K562 (cell line): ENCODE measurements at regions not wholly inside any gene's neighbourhood (a gene's known extent, or its start where the extent isn't known, plus 50 kb on each side); places are given as distances from the start of the nearest gene placed in this dataset.

ENCODE experiments used
- ATAC-seq: fragments of 200-7000 bp; cut with Tn5 transposase; 3 replicates; pipeline ENCODE4 v1.9.1; 2020; ENCODE audit warnings: moderate library complexity
- BruUV-seq: library from RNA; stranded (reverse); fragments of 400-500 nt; replicated peaks from 2 replicates; lab custom pipeline; 2021; lab: Mats Ljungman, UMichigan
- CTCF ChIA-PET: fragments of 300-600 bp; formaldehyde crosslinking; extraction: SDS; loops from one replicate; lab custom pipeline; 2021; ENCODE audit warnings: low intra/inter-chr PET ratio; lab: Yijun Ruan, JAX
- POLR2A ChIA-PET: fragments of 300-600, 350-650 bp; sonication (Branson Sonifier 250); formaldehyde crosslinking; extraction: SDS; loops from one replicate; lab custom pipeline; 2021; ENCODE audit warnings: antibody characterized with exemption, inconsistent platforms; lab: Yijun Ruan, JAX
- DNase-seq, 4 experiments: peaks; one replicate each; pipeline versions ENCODE4 v3.0.0 to v3.0.0-alpha.2; 2011 to 2018; ENCODE audit warnings: low spot score in 3 of 4, mixed read lengths in 3 of 4; ENCODE audit errors: extremely low read depth in 1 of 4
- FAIRE-seq: peaks from 2 replicates; lab custom pipeline; 2011; peaks lifted over from hg19 to GRCh38; lab: Jason Lieb, UNC
- H2AFZ ChIP-seq: 2 replicates; pipeline ENCODE4 v1.6.0; 2011; ENCODE audit warnings: low read depth, low read length, control low read depth, inconsistent platforms
- H3K27ac ChIP-seq: fragments of 200-600 bp; 3 replicates; pipeline ENCODE4 v1.8.0; 2011; ENCODE audit warnings: low read depth, mild to moderate bottlenecking, control low read depth, inconsistent platforms, low read length, moderate library complexity, mixed read lengths; ENCODE audit errors: extremely low read depth
- H3K27me3 ChIP-seq, 2 experiments: fragments of 300-600 bp in 1 of 2; 2 replicates in 1 of 2; 3 replicates in 1 of 2; pipeline versions ENCODE4 v1.6.0 to v1.8.0; 2011; ENCODE audit warnings: inconsistent platforms in 2 of 2, low read length in 2 of 2, mild to moderate bottlenecking in 1 of 2, mixed read lengths in 1 of 2, moderate library complexity in 1 of 2; ENCODE audit not compliant: control insufficient read depth in 2 of 2, insufficient read depth in 2 of 2
- H3K36me3 ChIP-seq: fragments of 300-600 bp; 3 replicates; pipeline ENCODE4 v1.8.0; 2011; ENCODE audit warnings: mild to moderate bottlenecking, low read length, inconsistent platforms; ENCODE audit not compliant: control insufficient read depth, insufficient read depth
- H3K4me1 ChIP-seq, 2 experiments: fragments of 200-600 bp in 1 of 2; replicated peaks in 1 of 2; 2 replicates in 1 of 2; 3 replicates in 1 of 2; pipeline versions ENCODE4 v1.5.1 to v1.8.0; 2011; ENCODE audit warnings: inconsistent platforms in 2 of 2, low read length in 2 of 2, mild to moderate bottlenecking in 1 of 2, mixed read lengths in 1 of 2, moderate library complexity in 1 of 2; ENCODE audit not compliant: control insufficient read depth in 2 of 2, insufficient read depth in 2 of 2
- H3K4me2 ChIP-seq: 2 replicates; pipeline ENCODE4 v1.6.1; 2011; ENCODE audit warnings: low read length, control low read depth, inconsistent platforms, mixed read lengths; ENCODE audit not compliant: insufficient read depth
- H3K4me3 ChIP-seq: fragments of 200-600 bp; sonication (generic), shearing (Covaris generic); 2 replicates; pipeline ENCODE4 v1.5.1; 2016; ENCODE audit warnings: control low read depth, inconsistent platforms
- H3K79me2 ChIP-seq: fragments of 200-600 bp; 3 replicates; pipeline ENCODE4 v1.8.0; 2011; ENCODE audit warnings: low read length, inconsistent platforms; ENCODE audit not compliant: control insufficient read depth, insufficient read depth
- H3K9ac ChIP-seq, 2 experiments: 2 replicates each; pipeline versions ENCODE4 v1.6.0 to v1.6.1; 2011; ENCODE audit warnings: low read depth in 2 of 2, low read length in 2 of 2, control low read depth in 1 of 2, inconsistent platforms in 1 of 2, mild to moderate bottlenecking in 1 of 2, mixed read lengths in 1 of 2; ENCODE audit not compliant: insufficient read depth in 1 of 2
- H3K9me1 ChIP-seq: one replicate; pipeline ENCODE4 v1.6.0; 2011; ENCODE audit warnings: inconsistent platforms, mild to moderate bottlenecking, low read length, moderate library complexity; ENCODE audit not compliant: control insufficient read depth, insufficient read depth
- H3K9me3 ChIP-seq: replicated peaks from 2 replicates; pipeline ENCODE4 v1.5.1; 2011; ENCODE audit warnings: low read depth, low read length, inconsistent platforms; ENCODE audit not compliant: control insufficient read depth, insufficient read depth
- H4K20me1 ChIP-seq: replicated peaks from 2 replicates; pipeline ENCODE4 v1.6.1; 2011; ENCODE audit warnings: low read length, inconsistent platforms, mixed read lengths; ENCODE audit not compliant: control insufficient read depth, insufficient read depth
- FOXK1 ChIP-seq: sonication (generic); formaldehyde crosslinking; IDR thresholded peaks from 2 replicates; pipeline ENCODE4 v1.8.0; 2022; ENCODE audit warnings: missing genetic modification reagents, mild to moderate bottlenecking, borderline replicate concordance
- MXI1 ChIP-seq: IDR thresholded peaks from 2 replicates; pipeline ENCODE4 v1.6.1; 2011; ENCODE audit warnings: low read depth, mild to moderate bottlenecking, improper control_type of control experiment, low read length
- MYBL2 ChIP-seq, 2 experiments: fragments of 450-650 bp in 1 of 2; sonication (generic) in 1 of 2; formaldehyde crosslinking in 1 of 2; IDR thresholded peaks; 2 replicates each; pipeline versions ENCODE4 v1.6.1 to v1.8.1; 2017 to 2022; ENCODE audit warnings: borderline replicate concordance in 1 of 2, inconsistent platforms in 1 of 2, low read depth in 1 of 2, mild to moderate bottlenecking in 1 of 2, missing genetic modification reagents in 1 of 2, moderate library complexity in 1 of 2
- POLR2B ChIP-seq: fragments of 450-650 bp; IDR thresholded peaks from 2 replicates; pipeline ENCODE4 v1.6.1; 2018; ENCODE audit warnings: low read depth; ENCODE audit not compliant: partially characterized antibody
- RHOXF2B ChIP-seq: fragments of 250-450 bp; sonication (Bioruptor Pico); conservative IDR thresholded peaks from 2 replicates; pipeline ENCODE4 v1.5.1; 2021
- SREBF1 ChIP-seq: fragments of 150-350 bp; IDR thresholded peaks from 2 replicates; pipeline ENCODE4 v1.6.1; 2014; ENCODE audit warnings: antibody characterized with exemption, low read depth, low read length, borderline replicate concordance
- ZEB2 ChIP-seq: fragments of 450-650 bp; IDR thresholded peaks from 2 replicates; pipeline ENCODE4 v1.6.1; 2016
- ZNF830 ChIP-seq: fragments of 250-450 bp; sonication (Bioruptor Pico); IDR thresholded peaks from 2 replicates; pipeline ENCODE4 v1.5.0; 2021; ENCODE audit warnings: mild to moderate bottlenecking
- in situ Hi-C: fragments of 300-500 bp; cut with MboI; formaldehyde crosslinking; loops from 4 replicates; pipeline ENCODE4 v1.15.0; 2018; ENCODE audit warnings: inconsistent platforms, mixed read lengths
- intact Hi-C: fragments of 100-400 bp; cut with micrococcal nuclease; formaldehyde crosslinking; loops from 2 replicates; pipeline ENCODE4 v1.14.2; 2022
- TF ChIP-seq, protein P1 (sequence below): fragments of 450-650 bp; formaldehyde crosslinking; IDR thresholded peaks from 2 replicates; pipeline ENCODE4 v1.4.0; 2022; ENCODE audit warnings: missing genetic modification characterization
- TF ChIP-seq, protein P2 (sequence below): fragments of 250-450 bp; sonication (Bioruptor Pico); IDR thresholded peaks from 2 replicates; pipeline ENCODE4 v1.5.0; 2021; ENCODE audit warnings: mild to moderate bottlenecking, moderate library complexity

DNA sequence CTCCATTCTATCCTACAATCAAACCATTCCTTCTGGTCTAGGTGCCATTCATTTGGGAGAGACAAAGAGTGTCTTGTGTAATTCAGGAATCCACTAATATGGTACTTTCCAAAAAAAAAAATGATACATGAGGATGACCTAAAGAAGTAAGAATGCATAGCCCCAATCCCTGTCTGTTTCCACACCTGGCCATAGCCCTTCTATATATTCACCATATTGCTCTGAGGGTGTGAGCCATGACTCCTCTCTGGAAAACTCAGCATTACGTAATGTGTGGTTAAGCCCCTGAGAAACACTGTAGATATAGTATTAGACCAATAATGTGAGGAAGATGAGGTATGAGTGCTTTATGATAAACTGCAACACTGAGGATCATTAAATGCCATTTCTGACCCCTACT lies 592.7 kb downstream of the INHBA start (continued):
- TF ChIP-seq, protein P1, sequence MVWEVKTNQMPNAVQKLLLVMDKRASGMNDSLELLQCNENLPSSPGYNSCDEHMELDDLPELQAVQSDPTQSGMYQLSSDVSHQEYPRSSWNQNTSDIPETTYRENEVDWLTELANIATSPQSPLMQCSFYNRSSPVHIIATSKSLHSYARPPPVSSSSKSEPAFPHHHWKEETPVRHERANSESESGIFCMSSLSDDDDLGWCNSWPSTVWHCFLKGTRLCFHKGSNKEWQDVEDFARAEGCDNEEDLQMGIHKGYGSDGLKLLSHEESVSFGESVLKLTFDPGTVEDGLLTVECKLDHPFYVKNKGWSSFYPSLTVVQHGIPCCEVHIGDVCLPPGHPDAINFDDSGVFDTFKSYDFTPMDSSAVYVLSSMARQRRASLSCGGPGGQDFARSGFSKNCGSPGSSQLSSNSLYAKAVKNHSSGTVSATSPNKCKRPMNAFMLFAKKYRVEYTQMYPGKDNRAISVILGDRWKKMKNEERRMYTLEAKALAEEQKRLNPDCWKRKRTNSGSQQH (CRISPR knock-in tag): no peak
- TF ChIP-seq RHOXF2B (CRISPR knock-in tag) (no peak), MYBL2 (IDR thresholded peaks at IDR 0.05; ENCODE audit: low read depth) (no peak), MYBL2 (CRISPR knock-in tag; IDR thresholded peaks at IDR 0.05; ENCODE audit: borderline replicate concordance) (no peak), SREBF1 (no peak), ZNF830 (CRISPR knock-in tag) (no peak)
- TF ChIP-seq, protein P2, sequence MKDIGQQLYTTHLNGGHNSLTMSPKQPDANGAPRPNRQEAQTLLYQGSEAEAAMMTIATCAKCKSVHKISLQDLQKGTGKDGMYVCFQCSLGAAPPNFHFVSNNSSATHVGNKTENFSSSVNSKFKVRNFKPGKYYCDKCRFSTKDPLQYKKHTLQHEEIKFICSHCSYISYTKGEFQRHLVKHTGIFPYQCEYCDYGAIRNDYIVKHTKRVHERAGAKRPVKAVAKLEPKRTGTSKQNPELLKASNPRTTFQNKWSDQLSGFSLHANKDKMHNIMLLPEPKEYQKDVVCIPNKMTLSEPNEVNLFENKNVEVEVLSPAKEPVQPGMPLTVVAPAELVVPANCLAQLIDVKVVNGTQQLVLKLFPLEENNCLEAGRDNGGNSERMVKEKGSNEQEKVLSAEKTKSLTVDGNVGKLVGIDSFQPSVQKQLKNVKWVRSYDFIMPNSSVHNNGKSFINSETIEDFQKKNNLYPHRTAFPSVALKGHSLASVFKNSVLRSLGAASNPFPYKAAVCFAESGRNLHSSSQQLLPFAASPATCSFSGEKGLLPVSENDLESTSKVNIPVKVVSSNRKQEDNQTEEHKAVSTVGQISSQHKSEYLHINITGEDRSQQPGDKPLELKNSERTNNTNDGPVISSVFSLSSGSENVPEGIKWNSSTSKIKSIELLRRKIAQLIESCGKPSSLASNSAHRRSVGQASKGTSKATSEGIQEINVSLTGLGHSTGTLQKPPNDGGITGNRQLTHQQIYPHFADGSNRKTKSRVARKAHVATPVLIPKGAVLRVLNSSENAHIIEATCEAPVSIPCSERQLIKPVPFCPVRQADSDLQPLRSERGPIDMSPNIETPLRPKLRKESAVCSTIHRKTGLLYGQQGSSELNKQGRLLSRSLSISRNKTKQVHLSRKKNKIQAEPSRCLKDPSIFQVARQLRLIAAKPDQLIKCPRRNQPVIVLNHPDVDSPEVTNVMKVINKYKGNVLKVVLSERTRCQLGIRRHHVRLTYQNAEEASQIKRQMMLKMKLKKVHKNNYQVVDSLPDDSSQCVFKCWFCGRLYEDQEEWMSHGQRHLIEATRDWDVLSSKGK (CRISPR knock-in tag): no peak

DNA sequence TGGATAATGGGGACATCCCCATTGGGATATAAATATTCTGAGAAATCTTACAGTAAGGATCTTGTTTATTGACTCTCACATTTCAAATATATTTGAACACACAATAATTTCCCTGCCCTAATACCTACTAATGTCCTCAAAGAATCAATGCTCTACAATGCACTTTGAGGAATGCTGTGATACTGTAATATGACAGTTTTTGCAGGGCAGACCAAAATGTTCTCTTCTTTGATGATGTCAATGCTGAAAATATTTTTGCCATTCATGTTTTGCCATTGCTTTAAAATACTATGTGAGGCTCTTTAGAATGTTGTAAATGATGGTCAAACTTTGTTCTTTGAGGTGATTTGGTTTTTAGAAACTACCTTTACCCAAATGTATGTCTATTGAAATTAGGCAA lies 594.1 kb downstream of the INHBA start:
- ChIA-PET POLR2A (no interaction called here), CTCF (no interaction called here)
- H4K20me1 ChIP-seq: no peaks in the 10 kb centered on the region
- no peaks in the 10 kb centered on the region for H3K9me3 ChIP-seq
- H3K4me3 ChIP-seq: no peak overlapping the region
- TF ChIP-seq POLR2B: no peak
- no peak for TF ChIP-seq ZEB2
- TF ChIP-seq FOXK1 (CRISPR knock-in tag): no peak
- no peak for TF ChIP-seq MXI1
- H3K27ac ChIP-seq: no peak overlapping the region
- in situ Hi-C loops: no loop called here
- H3K79me2 ChIP-seq: no peaks in the 10 kb centered on the region
- no peaks in the 10 kb centered on the region for H3K27me3 ChIP-seq
- FAIRE-seq (no peak), ATAC-seq (no peak), DNase-seq (no peak)
- H2AFZ ChIP-seq: no peak overlapping the region
- intact Hi-C loops: no loop called here
- no TSS peak for BruUV-seq
- no peak overlapping the region for H3K4me2 ChIP-seq
- no peak overlapping the region for H3K9ac ChIP-seq
- no peaks in the 10 kb centered on the region for H3K36me3 ChIP-seq
- no peaks in the 10 kb centered on the region for H3K9me1 ChIP-seq
- H3K4me1 ChIP-seq: no peaks in the 10 kb centered on the region
